GM21723 (cell line): ENCODE measurements at regions not wholly inside any gene's neighbourhood (a gene's known extent, or its start where the extent isn't known, plus 50 kb on each side); places are given as distances from the start of the nearest gene placed in this dataset.
"Not testable (repeated sequence)": the region's sequence is repeated elsewhere in the genome, so short reads cannot be mapped to it uniquely, and the experiment has no call there.

Experiments used
- ATAC-seq: cut with Tn5 transposase; IDR thresholded peaks from one replicate; pipeline ENCODE4 v1.9.1; 2021; ENCODE audit warnings: mild to moderate bottlenecking, moderate library complexity; ENCODE audit not compliant: unreplicated experiment

- no peak for ATAC-seq
These were observed 53.1 kb upstream of the BEND4 start for GRCh38 chr4:42205541-42205940.

- ATAC-seq: no peak
These were observed 64.2 kb upstream of the BEND4 start for GRCh38 chr4:42216664-42217063.

- ATAC-seq: no peak
These were observed 72.8 kb upstream of the BEND4 start for GRCh38 chr4:42225286-42225685.

DNA sequence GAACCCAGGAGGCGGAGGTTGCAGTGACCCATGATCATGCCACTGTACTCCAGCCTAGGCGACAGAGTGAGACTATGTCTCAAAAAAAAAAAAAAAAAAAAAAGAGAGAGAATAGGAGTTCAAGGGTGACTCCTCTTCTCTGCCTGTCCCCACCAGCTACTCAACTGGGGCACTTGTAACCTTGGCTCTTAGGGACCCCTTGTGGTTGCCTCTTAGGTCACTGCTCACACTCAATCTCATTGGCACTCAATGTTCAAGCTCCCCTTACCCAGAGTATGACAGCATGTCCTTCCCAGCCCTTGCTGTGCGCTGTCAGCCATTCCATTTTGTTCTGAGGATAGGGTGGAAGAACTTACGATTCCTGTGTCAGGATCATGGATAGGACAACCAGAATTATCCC is 82.4 kb upstream of the BEND4 start:
- no peak for ATAC-seq

- ATAC-seq: no peak
These were observed 83.0 kb upstream of the BEND4 start for GRCh38 chr4:42235304-42236021.

DNA sequence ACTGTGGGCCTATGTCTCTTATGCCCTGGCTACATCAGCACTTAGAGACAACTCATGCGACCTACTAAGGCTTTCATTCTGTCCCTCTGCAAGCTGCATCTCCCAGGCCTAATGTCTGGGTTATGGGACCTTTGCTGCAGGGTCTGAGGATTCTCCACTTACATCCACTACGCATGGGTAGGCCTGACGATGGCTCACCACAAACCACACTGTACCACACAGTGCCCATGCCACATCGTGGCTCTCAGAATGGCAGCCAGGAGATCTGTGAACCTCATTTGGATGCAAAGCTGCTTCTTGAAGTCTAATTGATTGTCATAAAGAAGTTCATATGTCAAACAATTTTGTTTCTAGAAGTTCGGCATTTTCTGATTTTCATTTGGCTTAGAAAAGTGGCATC is 84.6 kb upstream of the BEND4 start:
- no peak for ATAC-seq

DNA sequence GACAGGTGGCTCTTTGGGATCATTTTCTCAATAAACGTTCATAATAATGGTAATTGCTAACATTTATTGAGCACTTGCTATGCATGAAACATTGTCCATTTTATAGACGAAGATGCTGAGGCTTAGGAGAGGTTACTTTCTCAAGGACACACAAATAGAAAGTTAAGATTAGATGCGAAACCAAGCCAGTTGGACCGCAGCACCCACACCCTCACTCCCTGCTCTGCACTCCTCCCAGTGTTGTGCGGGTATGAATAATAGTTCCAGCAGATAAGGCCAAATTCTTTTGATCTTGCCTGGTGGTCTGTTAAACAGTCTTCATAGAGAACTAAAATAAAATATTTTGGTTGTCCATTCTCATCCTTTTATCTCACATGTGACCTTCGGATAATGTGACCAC is 85.0 kb upstream of the BEND4 start:
- ATAC-seq: no peak

DNA sequence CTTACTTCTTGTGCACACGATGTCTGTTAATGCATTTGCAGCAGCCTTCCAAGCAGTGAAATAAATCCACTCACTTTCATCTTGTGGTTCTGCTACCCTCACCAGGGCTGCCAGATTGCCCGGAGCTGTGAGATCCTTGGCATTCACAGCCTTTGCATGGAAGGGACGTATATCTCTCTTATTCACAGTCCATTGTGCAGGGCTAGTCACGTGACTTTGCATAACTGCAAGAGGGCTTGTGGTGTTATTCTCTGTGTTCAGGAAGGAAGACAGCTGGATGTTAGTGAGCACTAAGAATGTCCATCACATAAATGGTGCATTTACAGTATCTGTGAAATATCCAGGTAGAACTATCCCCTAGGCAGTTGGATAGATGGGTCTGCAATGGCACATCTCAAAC is 96.5 kb upstream of the BEND4 start:
- ATAC-seq: no peak

DNA sequence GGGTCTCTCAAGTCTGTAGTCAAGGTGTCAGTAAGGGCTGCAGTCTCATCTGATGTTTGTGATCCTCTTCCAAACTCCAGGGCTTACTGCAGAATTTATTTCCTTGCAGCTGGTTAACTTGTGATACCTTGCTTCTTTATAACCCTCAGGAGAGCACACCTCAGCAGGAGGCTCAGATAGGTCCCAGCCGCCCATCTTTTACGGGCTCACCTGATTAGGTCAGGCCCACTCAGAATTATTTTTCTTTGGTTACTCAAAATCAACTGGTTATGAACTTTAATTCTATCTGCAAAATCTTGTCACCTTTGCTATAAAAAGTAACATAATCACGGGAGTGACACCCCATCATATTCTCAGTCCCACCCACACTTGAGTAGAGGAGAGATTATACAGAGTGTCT is 99.9 kb upstream of the BEND4 start:
- no peak for ATAC-seq

DNA sequence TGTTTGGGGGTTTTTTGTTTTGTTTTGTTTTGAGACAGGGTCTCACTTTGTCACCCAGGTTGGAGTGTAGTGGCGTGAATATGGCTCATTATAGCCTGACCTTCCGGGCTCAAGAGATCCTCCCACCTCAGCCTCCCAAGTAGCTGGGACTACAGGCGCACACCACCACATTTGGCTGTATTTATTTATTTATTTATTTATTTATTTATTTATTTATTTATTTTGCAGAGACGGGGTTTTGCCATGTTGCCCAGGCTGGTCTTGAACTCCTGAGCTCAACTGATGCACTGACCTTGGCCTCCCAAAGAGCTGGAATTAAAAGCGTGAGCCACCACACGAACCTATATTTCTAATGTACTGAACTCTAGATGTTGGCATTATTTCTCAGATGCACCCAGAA is 105.2 kb upstream of the BEND4 start:
- ATAC-seq: not testable (repeated sequence)

DNA sequence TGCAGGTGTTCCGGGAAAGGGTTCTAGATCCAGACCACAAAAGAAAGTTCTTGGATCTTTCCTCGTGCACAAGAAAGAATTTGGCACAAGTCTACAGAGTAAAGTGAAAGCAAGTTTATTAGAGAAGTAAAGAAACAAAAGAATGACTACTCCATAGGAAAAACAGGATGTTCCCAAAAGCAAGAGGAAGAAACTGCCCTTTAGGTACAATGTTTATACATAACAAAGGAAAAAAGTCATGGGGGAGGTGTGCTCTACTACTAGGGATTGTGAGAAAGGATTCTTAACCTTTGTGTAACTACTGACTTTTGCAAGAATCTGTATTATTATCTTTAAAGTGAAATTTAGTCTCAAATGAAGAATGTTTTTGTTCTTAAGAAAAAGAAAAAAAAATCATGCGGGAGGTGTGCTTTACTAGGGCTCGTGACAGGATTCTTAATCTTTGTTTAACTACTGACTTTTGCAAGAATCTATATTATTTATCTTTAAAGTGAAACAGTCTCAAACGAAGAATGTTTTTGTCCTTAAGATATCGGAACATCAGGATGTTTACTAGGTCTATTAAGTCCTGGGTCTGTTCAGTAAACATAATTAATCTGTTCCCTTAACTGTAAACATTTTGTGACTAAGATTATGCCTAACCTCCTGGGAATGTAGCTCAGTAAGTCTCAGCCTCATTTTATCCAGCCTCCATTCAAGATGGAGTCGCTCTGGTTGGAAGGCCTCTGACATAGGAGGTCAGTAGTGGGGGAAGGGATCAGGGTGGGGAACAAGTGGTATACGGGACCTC is 110.4 kb upstream of the BEND4 start:
- ATAC-seq: no peak

DNA sequence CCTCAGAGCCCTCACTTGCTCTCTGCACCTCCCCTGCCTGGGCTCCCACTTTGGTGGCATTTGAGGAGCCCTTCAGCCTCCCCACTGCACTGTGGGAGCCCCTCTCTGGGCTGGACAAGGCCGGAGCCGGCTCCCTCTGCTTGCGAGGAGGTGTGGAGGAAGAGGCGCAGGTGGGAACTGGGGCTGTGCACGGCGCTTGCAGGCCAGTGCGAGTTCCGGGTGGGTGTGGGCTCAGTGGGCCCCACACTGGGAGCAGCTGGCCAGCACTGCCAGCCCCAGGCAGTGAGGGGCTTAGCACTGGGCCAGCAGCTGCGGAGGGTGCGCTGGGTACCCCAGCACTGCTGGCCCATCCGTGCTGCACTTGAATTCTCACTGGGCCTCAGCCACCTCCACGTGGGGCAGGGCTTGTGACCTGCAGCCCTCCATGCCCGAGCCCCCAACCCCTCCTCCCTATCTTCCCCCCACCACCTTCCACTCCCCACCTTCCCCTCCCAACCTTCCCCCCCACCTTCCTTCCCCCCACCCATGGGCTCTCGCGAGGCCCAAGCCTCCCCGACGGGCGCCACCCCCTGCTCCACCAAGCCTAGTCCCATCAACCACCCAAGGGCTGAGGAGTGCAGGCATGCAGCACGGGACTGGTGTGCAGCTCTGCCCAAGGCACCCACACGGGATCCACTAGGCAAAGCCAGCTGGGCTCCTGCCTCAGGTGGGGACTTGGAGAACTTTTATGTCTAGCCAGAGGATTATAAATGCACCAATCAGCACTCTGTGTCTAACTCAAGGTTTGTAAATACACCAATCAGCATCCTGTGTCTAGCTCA is 113.5 kb upstream of the BEND4 start:
- ATAC-seq: no peak

DNA sequence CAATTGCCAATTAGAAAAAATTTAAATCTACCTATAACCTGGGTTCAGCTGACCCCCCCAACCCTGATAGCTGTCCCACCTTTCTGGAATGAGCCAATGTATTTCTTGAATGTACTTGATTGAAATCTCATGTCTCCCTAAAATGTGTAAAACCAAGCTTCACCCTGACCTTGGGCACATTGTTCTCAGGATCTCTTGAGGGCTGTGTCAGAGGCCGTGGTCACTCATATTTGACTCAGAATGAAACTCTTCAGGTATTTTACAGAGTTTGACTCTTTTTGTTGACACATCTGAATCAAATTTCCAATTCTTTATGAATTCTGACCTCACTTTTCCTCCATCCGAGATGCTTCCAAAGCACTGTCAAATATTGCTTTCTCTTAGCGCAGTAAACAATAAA is 115.3 kb upstream of the BEND4 start:
- ATAC-seq: no peak

- ATAC-seq: no peak
These were observed 116.4 kb upstream of the BEND4 start for GRCh38 chr4:42268824-42269223.

DNA sequence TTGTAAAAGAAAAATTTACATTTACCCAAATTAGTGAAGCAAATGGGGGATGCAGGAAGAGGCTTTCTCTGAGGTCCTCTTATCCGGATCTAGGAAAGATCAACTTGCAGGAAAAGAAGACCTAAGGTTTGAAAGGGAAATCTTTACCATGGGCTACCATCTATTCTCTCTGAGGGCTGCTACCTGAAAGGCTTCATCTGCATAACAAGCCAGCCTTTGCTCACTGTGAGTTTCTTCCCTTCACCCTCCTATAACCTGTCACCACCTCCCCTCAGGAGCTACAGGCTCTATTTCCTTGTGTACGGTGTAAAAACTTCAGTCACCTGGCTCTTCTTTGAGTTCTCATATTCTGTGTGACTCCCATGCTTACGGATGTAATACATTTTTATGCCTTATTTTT is 118.6 kb upstream of the BEND4 start:
- no peak for ATAC-seq

GRCh38 chr4:42277291-42277690 is 120.0 kb upstream of the SHISA3 start:
- ATAC-seq: no peak

DNA sequence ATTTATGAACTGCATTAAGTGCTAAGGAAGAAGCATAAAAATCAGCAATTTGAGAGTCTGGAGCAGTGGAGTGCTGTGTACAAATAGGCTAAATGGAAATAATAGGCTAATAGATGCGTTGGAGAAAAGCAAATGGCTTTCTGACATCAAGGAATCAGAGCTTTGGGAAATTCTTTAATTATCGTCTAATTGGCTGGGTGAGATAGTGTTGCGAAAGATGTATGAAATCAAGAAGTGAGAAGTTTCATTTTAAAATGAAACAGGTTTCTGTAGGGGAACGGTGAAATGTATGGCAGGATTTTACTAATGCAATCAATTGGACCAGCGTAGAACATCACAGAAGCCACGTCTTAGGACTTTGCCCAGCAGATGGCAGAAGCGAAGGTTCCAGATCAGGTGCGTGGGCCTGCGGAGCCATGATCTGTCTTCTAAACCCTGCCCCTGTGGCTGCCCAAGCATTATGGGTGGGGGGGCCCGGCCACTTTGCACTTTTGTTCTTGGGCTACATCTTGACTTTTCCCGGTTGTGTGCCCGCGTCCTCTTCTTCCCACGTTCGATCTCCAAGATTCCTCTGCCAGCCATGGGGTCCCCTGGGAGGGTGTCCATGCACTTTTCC is 118.5 kb upstream of the SHISA3 start:
- ATAC-seq: no peak

DNA sequence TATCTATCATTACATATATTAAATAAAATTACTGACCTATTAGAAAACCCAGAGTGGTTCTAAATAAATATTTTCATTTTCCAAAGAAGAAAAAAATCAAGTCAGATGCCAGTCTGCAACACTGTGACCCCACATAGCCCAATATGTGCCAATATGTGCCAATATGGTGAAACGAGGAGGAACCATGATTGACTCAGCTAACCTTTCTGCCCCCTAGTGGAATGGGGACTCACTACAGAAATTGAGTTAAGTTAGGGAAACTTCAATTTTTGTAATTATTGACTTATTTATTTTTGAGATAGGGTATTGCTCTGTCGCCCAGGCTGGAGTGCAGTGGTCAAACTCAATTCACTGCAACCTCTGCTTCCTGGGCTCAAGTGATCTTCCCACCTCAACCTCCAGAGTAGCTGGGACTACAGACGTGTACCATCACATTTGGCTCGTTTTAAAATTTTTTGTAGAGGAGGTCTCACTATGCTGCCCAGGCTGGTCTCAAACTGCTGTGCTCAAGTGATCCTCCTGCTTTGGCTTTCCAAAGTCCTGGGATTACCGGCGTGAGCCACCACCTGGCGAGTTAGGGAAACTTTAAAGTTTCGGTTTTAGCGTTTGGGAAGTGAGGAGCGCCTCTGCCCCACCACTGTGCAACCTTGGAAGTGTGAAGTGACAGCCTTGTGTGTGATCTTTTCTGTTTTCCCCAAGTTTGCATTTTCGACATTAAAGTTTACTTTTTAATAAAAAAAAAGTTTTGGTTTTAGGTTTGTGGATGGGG is 116.8 kb upstream of the SHISA3 start:
- no peak for ATAC-seq

- ATAC-seq: peak; percentile 48
These were observed 115.8 kb upstream of the SHISA3 start for GRCh38 chr4:42281324-42282020.
